ENCODE measurements at regions not wholly inside any gene's neighbourhood (a gene's known extent, or its start where the extent isn't known, plus 50 kb on each side); places are given as distances from the start of the nearest gene placed in this dataset.

DNA sequence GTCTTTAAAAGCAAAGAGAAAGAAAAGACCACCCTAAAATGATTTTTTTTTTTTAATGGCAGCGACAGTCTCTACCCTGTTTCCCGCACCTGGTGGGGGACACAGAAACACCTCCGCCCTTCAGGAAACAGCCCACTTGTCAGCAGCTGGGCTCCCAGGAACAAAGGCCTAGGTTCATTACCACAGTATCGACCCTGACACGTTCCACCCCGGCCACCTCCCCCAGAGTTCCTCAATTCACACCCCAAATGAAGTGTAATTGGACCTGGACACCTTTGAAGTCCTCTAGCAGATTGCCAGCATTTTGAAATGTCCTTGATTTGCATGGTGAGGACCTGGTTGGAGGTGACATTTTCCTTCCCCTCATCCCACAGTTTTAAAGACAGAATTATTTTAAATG is 175.0 kb upstream of the BCOR start:
- peaks cover 11% of the 10 kb centered on the region for H3K4me1 Mint-ChIP-seq (ENCODE audit: low read depth)
- DNase-seq (ENCODE audit: low spot score, unreplicated experiment), result no peak
- no peaks in the 10 kb centered on the region for H3K36me3 Mint-ChIP-seq (ENCODE audit: insufficient read depth)
- H3K9me3 Mint-ChIP-seq (ENCODE audit: low read depth), result peaks cover 5% of the 10 kb centered on the region
- no peak for TF ChIP-seq CTCF (IDR thresholded peaks at IDR 0.05; ENCODE audit: unreplicated experiment)
- no peak overlapping the region for H3K27ac Mint-ChIP-seq
- no peak overlapping the region for H3K4me3 Mint-ChIP-seq (ENCODE audit: low read depth)
- no peaks in the 10 kb centered on the region for H3K27me3 Mint-ChIP-seq

- H3K4me3 Mint-ChIP-seq (ENCODE audit: low read depth), result no peak overlapping the region
- H3K27ac Mint-ChIP-seq, result no peak overlapping the region
- peaks cover 4% of the 10 kb centered on the region for H3K27me3 Mint-ChIP-seq
- DNase-seq (ENCODE audit: low spot score, unreplicated experiment), result no peak
- TF ChIP-seq CTCF (IDR thresholded peaks at IDR 0.05; ENCODE audit: unreplicated experiment), result no peak
- H3K36me3 Mint-ChIP-seq (ENCODE audit: insufficient read depth), result no peaks in the 10 kb centered on the region
- H3K4me1 Mint-ChIP-seq (ENCODE audit: low read depth), result peaks cover 11% of the 10 kb centered on the region
- peaks cover 5% of the 10 kb centered on the region for H3K9me3 Mint-ChIP-seq (ENCODE audit: low read depth)
Measured at GRCh38 chrX:40272141-40272540, 174.4 kb upstream of the BCOR start.

DNA sequence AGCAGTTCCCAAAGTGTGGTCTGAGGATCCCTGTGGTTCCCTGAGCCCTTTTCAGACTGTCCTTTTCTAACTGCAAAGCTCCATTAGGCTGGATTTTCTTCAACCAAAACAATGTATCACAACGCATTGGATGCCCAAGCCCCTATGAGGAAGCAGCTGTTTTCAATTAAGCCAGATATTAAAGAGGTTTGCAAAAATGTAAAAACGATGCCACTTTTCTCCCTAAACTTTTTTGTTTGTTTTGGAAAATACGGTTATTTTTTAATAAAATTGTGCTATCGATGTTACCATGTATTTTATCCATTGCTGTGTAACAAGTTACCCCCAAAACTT is 170.4 kb upstream of the BCOR start:
- Mint-ChIP-seq H3K27ac (no peak overlapping the region), H3K27me3 (peaks cover 7% of the 10 kb centered on the region), H3K36me3 (ENCODE audit: insufficient read depth) (no peaks in the 10 kb centered on the region), H3K4me3 (ENCODE audit: low read depth) (no peak overlapping the region), H3K9me3 (ENCODE audit: low read depth) (peaks cover 3% of the 10 kb centered on the region), H3K4me1 (ENCODE audit: low read depth) (peaks cover 13% of the 10 kb centered on the region)
- TF ChIP-seq CTCF (IDR thresholded peaks at IDR 0.05; ENCODE audit: unreplicated experiment), result no peak
- no peak for DNase-seq (ENCODE audit: low spot score, unreplicated experiment)

DNA sequence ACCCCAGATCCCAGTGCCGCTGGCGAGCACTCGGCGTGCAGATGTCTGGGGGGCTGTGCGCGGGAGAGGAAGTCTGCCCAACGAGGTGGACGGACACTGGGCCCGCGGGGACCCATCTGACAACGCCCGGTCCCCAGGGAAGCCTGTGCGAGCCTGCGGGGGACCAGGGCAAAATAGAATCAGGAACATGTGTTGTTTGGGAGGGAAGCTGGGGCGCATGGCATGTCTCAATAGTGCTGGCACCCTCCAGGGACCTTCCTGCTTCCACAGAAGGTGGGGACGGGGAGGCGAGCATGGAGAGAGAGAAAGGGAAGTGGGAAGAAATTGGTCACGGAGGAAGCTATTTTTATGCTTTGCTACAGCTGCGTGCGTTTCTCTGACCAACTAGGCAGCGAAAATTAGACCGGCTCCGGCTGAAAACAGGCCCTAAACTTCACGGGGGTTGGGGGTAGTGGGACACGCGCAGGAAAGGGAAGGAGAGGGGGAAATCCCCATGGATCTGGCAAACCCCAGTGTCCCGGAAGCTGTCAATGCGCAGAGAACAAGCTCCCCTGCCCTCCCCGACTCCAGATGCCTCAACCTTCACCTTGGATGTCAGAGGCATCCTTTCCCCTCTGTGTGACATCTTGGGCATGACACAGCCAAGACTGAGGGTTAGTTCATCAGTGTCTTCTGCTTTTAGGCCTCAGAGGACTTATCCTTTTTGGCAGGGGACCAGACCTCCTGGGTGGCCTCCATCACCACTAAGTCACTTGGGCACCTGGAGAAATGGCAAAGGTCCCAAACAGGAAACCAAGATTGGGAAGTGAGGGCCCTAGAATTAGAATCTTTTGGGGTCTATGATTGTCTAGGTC is 169.8 kb upstream of the BCOR start:
- no peaks in the 10 kb centered on the region for H3K36me3 Mint-ChIP-seq (ENCODE audit: insufficient read depth)
- H3K4me1 Mint-ChIP-seq (ENCODE audit: low read depth), result peaks cover 7% of the 10 kb centered on the region
- H3K4me3 Mint-ChIP-seq (ENCODE audit: low read depth), result peak overlapping the region; percentile 69
- H3K9me3 Mint-ChIP-seq (ENCODE audit: low read depth), result peaks cover 3% of the 10 kb centered on the region
- peaks cover 7% of the 10 kb centered on the region for H3K27me3 Mint-ChIP-seq
- no peak for DNase-seq (ENCODE audit: low spot score, unreplicated experiment)
- H3K27ac Mint-ChIP-seq, result no peak overlapping the region
- no peak for TF ChIP-seq CTCF (IDR thresholded peaks at IDR 0.05; ENCODE audit: unreplicated experiment)

DNA sequence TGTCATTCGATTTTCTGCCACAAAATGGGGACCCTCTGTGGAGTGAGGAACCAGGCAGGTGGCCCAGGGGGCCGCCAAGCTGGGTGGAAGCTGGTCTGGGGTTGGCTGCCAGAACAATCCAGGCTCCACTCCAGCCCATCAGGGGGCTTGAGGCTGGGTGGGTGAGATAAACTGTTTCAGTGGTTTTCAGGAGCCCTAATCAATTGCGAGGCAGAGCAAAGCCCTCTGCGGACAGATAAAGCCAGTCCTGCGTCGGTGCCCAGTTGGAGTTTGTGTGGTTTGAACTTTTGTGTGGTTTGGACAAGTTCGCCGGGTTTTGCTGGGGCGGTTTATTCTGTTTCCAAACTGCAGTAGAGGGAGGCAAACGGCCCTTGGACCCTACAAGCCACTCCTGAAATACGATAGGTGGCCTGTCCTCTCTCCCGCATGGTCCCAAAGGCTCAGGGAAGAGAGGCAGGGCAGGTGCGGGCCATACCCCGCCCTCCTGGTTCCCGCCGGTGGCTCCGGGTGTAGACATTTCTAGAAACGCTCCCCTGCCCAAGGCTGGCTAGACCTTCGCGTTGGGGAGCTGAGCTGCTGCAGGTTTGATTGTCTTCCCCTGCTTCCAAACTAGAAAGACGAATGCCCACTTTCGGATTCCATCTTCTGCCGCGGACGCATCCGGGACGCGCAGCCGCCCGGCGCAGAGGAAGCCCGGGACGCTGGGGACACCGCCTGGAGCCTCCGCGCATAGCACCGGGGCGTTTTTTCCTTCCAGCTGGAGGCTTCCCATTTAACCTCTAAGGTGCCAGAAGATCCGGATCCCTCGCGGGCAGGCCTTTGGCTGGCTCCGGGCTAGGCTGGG is 169.0 kb upstream of the BCOR start:
- peak; percentile 63 for TF ChIP-seq CTCF (IDR thresholded peaks at IDR 0.05; ENCODE audit: unreplicated experiment)
- Mint-ChIP-seq H3K27ac (no peak overlapping the region), H3K4me3 (ENCODE audit: low read depth) (peak overlapping the region; percentile 69), H3K4me1 (ENCODE audit: low read depth) (peaks cover 3% of the 10 kb centered on the region), H3K9me3 (ENCODE audit: low read depth) (no peaks in the 10 kb centered on the region), H3K27me3 (peaks cover 7% of the 10 kb centered on the region), H3K36me3 (ENCODE audit: insufficient read depth) (no peaks in the 10 kb centered on the region)
- peak; percentile 49 for DNase-seq (ENCODE audit: low spot score, unreplicated experiment)

Data from progenitor cell of endocrine pancreas (in vitro differentiated cells).